Ishikawa (cell line): ENCODE measurements at regions not wholly inside any gene's neighbourhood (a gene's known extent, or its start where the extent isn't known, plus 50 kb on each side); places are given as distances from the start of the nearest gene placed in this dataset.
A peak's percentile ranks its signal among the peaks of the same experiment; 100 is the strongest.

Source experiments
- CEBPB ChIP-seq: IDR thresholded peaks from 2 replicates; pipeline ENCODE4 v1.6.1; 2012
- CREB1 ChIP-seq: IDR thresholded peaks from 2 replicates; pipeline ENCODE4 v1.6.1; 2012; ENCODE audit warnings: low read depth
- EGR1 ChIP-seq: IDR thresholded peaks from 2 replicates; pipeline ENCODE4 v1.6.1; 2012
- EP300 ChIP-seq: IDR thresholded peaks from 2 replicates; pipeline ENCODE4 v1.6.1; 2012; ENCODE audit warnings: borderline replicate concordance
- FOXM1 ChIP-seq: IDR thresholded peaks from 2 replicates; pipeline ENCODE4 v1.6.1; 2012; ENCODE audit warnings: low read depth, borderline replicate concordance
- MAX ChIP-seq: IDR thresholded peaks from 2 replicates; pipeline ENCODE4 v1.6.1; 2012
- NFIC ChIP-seq: IDR thresholded peaks from 2 replicates; pipeline ENCODE4 v1.6.1; 2012
- RAD21 ChIP-seq: IDR thresholded peaks from 2 replicates; pipeline ENCODE4 v1.6.1; 2012; ENCODE audit warnings: low read depth
- TAF1 ChIP-seq: IDR thresholded peaks from 2 replicates; pipeline ENCODE4 v1.6.1; 2012; ENCODE audit warnings: low read depth, mild to moderate bottlenecking
- TCF12 ChIP-seq: IDR thresholded peaks from 2 replicates; pipeline ENCODE4 v1.6.1; 2012; ENCODE audit warnings: low read depth
- TEAD4 ChIP-seq: IDR thresholded peaks from 2 replicates; pipeline ENCODE4 v1.6.1; 2012
- USF1 ChIP-seq: IDR thresholded peaks from 2 replicates; pipeline ENCODE4 v1.6.1; 2012
- YY1 ChIP-seq: IDR thresholded peaks from 2 replicates; pipeline ENCODE4 v1.6.1; 2012; ENCODE audit warnings: low read depth
- ZBTB7A ChIP-seq: IDR thresholded peaks from 2 replicates; pipeline ENCODE4 v1.6.1; 2012; ENCODE audit warnings: low read depth
- TF ChIP-seq, protein P1 (sequence below): IDR thresholded peaks from 2 replicates; pipeline ENCODE4 v1.6.1; 2012; ENCODE audit warnings: low read depth, mild to moderate bottlenecking

DNA sequence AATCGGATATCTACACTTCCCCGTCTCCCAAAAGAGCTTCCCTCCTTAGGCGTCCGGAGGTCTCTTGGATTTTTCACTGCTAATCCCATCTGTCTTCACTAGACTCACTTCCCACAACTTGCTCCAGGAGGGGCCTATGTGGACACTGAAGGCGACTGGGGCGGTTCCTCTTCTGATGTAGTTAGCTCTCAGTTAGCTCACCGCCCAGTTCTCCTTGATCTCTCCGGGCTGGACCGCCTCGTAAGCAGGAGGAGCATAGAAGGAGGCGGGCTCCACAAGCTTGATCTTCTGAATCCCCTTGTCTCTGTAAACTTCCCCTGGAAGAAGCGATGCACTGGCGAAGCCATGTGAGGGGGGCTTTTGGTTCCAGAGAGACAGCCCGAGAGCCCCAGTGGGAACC, 112.0 kb upstream of the SELENOP start:
- TF ChIP-seq TAF1 (no peak), TEAD4 (no peak), NFIC (no peak), EP300 (no peak), CREB1 (no peak), FOXM1 (no peak), USF1 (no peak), MAX (no peak)
- TF ChIP-seq, protein P1, sequence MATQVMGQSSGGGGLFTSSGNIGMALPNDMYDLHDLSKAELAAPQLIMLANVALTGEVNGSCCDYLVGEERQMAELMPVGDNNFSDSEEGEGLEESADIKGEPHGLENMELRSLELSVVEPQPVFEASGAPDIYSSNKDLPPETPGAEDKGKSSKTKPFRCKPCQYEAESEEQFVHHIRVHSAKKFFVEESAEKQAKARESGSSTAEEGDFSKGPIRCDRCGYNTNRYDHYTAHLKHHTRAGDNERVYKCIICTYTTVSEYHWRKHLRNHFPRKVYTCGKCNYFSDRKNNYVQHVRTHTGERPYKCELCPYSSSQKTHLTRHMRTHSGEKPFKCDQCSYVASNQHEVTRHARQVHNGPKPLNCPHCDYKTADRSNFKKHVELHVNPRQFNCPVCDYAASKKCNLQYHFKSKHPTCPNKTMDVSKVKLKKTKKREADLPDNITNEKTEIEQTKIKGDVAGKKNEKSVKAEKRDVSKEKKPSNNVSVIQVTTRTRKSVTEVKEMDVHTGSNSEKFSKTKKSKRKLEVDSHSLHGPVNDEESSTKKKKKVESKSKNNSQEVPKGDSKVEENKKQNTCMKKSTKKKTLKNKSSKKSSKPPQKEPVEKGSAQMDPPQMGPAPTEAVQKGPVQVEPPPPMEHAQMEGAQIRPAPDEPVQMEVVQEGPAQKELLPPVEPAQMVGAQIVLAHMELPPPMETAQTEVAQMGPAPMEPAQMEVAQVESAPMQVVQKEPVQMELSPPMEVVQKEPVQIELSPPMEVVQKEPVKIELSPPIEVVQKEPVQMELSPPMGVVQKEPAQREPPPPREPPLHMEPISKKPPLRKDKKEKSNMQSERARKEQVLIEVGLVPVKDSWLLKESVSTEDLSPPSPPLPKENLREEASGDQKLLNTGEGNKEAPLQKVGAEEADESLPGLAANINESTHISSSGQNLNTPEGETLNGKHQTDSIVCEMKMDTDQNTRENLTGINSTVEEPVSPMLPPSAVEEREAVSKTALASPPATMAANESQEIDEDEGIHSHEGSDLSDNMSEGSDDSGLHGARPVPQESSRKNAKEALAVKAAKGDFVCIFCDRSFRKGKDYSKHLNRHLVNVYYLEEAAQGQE = no peak

DNA sequence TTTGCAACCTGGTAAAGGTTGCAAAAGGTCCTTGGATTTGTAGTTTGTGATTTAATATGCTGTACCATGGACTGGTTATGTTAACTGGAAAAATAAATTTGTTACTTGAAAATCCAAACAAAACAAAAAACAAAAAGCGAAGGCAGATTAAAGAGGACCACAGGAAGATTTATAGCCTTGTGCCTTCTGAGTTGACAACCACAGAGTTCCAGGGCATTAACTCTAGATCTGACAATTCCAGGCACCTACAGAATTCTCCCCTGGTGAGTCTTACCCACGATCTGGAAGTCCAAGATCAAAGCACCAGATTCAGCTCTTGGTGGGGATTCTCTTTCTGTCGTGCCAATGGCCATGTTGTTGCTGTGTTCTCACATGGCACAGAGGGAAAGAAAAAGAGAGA, 107.9 kb upstream of the SELENOP start:
- TF ChIP-seq TEAD4 (no peak), YY1 (no peak), NFIC (no peak), USF1 (no peak), EGR1 (no peak), TAF1 (no peak), RAD21 (no peak), TCF12 (no peak), CEBPB (no peak), EP300 (no peak), MAX (no peak), FOXM1 (no peak), ZBTB7A (no peak), CREB1 (no peak)
- TF ChIP-seq, protein P1 = no peak

DNA sequence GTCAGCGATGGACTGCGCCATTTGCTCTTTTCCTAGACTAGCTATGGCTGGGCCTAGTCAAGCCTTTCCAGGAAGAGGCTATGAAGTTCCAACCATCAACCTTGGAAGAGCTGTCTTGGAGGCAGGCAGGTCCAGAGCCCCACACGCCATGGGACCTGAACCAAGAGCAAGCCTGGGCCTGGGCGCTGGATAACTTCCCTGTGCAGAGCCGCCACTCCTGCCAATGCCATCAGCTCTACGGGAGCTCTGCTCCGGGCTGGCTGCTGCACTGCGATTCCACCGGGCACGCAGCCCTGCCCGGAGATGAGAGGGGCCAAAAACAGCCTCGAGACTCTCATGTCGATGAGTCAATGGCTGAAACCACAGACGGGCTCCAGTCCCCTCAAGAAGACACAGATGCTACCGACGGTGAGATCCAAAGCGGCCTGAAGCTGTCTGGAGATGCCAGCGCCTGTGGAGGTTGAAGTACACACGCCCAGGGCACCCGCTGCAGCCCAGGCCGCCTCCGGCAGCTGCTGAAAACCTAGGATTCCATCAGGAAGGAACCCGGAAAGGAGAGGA, 103.7 kb upstream of the SELENOP start:
- no peak for TF ChIP-seq EP300
- no peak for TF ChIP-seq ZBTB7A
- TF ChIP-seq NFIC = no peak
- no peak for TF ChIP-seq TEAD4
- TF ChIP-seq EGR1 = no peak
- TF ChIP-seq USF1 = no peak
- no peak for TF ChIP-seq TAF1
- TF ChIP-seq, protein P1 = no peak
- no peak for TF ChIP-seq RAD21
- TF ChIP-seq YY1 = no peak
- no peak for TF ChIP-seq MAX
- TF ChIP-seq CREB1 = no peak
- no peak for TF ChIP-seq CEBPB
- TF ChIP-seq TCF12 = no peak
- no peak for TF ChIP-seq FOXM1

DNA sequence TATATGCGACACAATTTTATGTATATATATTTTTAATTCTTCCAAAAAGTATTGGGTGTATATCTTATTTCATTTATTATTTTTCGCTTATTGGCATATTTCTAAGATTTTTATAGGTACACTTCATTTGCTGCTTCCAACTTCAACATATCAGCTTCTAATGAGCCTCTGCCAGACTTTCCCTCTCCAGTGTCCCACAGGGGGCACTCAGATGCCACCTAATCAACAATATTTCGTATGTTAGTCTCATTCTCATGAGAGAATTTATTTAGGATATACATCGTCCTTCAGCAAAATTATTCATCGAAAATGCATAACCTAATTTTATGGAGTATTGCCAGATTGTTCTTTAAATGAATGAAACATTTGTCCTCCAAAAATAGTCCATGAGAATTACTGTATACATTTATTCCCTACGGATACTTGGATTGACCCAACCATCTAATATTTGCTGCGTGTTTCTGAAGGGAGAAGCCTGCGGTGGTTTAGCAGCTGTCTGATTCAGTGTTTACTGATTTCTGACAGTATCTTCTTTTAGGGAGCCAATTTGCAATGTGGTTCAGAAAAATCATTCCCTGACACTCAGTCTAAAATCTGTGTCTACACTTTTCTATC, 100.6 kb upstream of the SELENOP start:
- TF ChIP-seq RAD21 (peak; percentile 50), ZBTB7A (no peak)
